ENCODE measurements at regions not wholly inside any gene's neighbourhood (a gene's known extent, or its start where the extent isn't known, plus 50 kb on each side); places are given as distances from the start of the nearest gene placed in this dataset.

DNA sequence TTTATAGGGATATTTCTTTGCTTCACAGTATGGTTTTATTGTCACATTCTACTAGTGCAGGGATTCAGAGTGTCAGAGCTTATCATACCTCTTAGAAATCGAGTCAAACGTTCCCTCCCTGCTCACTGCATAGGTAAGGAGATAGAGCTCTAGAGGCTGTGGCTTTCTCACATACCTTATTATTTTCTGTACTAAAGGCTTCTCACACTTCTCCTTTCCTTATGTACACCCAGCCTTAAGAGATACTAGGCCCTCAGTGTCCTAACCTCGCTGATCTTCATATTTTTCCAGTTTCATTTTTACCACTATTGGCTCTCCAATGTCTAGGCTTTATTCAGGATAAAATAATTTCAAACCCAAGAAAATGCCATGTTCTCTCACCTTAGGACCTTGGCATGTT lies 297.3 kb upstream of the RIOK2 start:
- TF ChIP-seq, protein P1, sequence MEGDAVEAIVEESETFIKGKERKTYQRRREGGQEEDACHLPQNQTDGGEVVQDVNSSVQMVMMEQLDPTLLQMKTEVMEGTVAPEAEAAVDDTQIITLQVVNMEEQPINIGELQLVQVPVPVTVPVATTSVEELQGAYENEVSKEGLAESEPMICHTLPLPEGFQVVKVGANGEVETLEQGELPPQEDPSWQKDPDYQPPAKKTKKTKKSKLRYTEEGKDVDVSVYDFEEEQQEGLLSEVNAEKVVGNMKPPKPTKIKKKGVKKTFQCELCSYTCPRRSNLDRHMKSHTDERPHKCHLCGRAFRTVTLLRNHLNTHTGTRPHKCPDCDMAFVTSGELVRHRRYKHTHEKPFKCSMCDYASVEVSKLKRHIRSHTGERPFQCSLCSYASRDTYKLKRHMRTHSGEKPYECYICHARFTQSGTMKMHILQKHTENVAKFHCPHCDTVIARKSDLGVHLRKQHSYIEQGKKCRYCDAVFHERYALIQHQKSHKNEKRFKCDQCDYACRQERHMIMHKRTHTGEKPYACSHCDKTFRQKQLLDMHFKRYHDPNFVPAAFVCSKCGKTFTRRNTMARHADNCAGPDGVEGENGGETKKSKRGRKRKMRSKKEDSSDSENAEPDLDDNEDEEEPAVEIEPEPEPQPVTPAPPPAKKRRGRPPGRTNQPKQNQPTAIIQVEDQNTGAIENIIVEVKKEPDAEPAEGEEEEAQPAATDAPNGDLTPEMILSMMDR (IDR thresholded peaks at IDR 0.05; ENCODE audit: low read depth, low read length, missing input control) = no peak
- TF ChIP-seq TAF1 (conservative IDR thresholded peaks at IDR 0.05) (no peak), JUND (IDR thresholded peaks at IDR 0.05) (no peak), YY1 (IDR thresholded peaks at IDR 0.05) (no peak)
- TF ChIP-seq, protein P2, sequence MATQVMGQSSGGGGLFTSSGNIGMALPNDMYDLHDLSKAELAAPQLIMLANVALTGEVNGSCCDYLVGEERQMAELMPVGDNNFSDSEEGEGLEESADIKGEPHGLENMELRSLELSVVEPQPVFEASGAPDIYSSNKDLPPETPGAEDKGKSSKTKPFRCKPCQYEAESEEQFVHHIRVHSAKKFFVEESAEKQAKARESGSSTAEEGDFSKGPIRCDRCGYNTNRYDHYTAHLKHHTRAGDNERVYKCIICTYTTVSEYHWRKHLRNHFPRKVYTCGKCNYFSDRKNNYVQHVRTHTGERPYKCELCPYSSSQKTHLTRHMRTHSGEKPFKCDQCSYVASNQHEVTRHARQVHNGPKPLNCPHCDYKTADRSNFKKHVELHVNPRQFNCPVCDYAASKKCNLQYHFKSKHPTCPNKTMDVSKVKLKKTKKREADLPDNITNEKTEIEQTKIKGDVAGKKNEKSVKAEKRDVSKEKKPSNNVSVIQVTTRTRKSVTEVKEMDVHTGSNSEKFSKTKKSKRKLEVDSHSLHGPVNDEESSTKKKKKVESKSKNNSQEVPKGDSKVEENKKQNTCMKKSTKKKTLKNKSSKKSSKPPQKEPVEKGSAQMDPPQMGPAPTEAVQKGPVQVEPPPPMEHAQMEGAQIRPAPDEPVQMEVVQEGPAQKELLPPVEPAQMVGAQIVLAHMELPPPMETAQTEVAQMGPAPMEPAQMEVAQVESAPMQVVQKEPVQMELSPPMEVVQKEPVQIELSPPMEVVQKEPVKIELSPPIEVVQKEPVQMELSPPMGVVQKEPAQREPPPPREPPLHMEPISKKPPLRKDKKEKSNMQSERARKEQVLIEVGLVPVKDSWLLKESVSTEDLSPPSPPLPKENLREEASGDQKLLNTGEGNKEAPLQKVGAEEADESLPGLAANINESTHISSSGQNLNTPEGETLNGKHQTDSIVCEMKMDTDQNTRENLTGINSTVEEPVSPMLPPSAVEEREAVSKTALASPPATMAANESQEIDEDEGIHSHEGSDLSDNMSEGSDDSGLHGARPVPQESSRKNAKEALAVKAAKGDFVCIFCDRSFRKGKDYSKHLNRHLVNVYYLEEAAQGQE (IDR thresholded peaks at IDR 0.05) = no peak
- TF ChIP-seq, protein P3, sequence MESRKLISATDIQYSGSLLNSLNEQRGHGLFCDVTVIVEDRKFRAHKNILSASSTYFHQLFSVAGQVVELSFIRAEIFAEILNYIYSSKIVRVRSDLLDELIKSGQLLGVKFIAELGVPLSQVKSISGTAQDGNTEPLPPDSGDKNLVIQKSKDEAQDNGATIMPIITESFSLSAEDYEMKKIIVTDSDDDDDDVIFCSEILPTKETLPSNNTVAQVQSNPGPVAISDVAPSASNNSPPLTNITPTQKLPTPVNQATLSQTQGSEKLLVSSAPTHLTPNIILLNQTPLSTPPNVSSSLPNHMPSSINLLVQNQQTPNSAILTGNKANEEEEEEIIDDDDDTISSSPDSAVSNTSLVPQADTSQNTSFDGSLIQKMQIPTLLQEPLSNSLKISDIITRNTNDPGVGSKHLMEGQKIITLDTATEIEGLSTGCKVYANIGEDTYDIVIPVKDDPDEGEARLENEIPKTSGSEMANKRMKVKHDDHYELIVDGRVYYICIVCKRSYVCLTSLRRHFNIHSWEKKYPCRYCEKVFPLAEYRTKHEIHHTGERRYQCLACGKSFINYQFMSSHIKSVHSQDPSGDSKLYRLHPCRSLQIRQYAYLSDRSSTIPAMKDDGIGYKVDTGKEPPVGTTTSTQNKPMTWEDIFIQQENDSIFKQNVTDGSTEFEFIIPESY (IDR thresholded peaks at IDR 0.05) = no peak
- TF ChIP-seq, protein P4, sequence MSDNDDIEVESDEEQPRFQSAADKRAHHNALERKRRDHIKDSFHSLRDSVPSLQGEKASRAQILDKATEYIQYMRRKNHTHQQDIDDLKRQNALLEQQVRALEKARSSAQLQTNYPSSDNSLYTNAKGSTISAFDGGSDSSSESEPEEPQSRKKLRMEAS (IDR thresholded peaks at IDR 0.05) = no peak

Data from liver (tissue), 3 donors.